ENCODE measurements at regions not wholly inside any gene's neighbourhood (a gene's known extent, or its start where the extent isn't known, plus 50 kb on each side); places are given as distances from the start of the nearest gene placed in this dataset.

DNA sequence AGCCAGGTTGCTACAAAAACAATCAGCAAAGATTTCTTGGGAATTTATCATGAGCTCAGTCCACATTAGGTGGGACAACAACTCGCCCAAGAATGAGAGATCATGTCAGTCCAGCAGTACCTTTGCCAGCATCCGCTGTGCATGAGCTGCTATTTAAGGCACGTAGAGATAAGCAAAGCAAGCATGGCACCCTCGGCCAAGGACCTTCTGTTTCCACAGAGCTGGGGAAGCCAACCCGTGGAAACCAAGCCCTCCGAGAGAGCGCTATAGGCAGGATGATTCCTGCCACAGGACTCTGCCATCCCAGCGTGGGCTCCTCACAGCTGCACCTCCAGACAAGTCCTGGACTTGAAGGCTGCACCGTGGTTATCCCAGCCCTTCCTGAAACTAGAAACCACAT, 189.5 kb upstream of the PPP1R26 start:
- no peak overlapping the region for H3K4me3 ChIP-seq (ENCODE audit: insufficient read depth in 1 of 2, low read depth in 1 of 2, low read length in 2 of 2)
- no peak for DNase-seq
- H3K4me1 ChIP-seq (ENCODE audit: control insufficient read depth, insufficient read depth, low read depth, low read length) = no peaks in the 10 kb centered on the region
- no peak overlapping the region for H2BK12ac ChIP-seq (ENCODE audit: low read length in 2 of 2)
- no peak overlapping the region for H3K4me2 ChIP-seq (ENCODE audit: low read length, poor library complexity, severe bottlenecking)
- H3K9me3 ChIP-seq (ENCODE audit: control insufficient read depth, low read length) = no peaks in the 10 kb centered on the region
- no peak overlapping the region for H3K27ac ChIP-seq (ENCODE audit: low read length, poor library complexity, severe bottlenecking)
- H2AK5ac ChIP-seq (ENCODE audit: low read length, severe bottlenecking) = no peak overlapping the region
- H3K79me1 ChIP-seq (replicated peaks; ENCODE audit: low read length, poor library complexity, severe bottlenecking) = no peaks in the 10 kb centered on the region
- no peak overlapping the region for H4K91ac ChIP-seq (ENCODE audit: low read length)
- no peak overlapping the region for H2BK120ac ChIP-seq (ENCODE audit: low read depth, low read length)
- no peaks in the 10 kb centered on the region for H3K36me3 ChIP-seq (ENCODE audit: control insufficient read depth in 1 of 2, insufficient read depth in 2 of 2, low read depth in 1 of 2, low read length in 2 of 2)
- no peak overlapping the region for H3K14ac ChIP-seq (ENCODE audit: low read length in 2 of 2)
- no peak overlapping the region for H3K4ac ChIP-seq (ENCODE audit: low read depth in 1 of 2, low read length in 2 of 2)
- no peak overlapping the region for H2AFZ ChIP-seq (ENCODE audit: low read depth, low read length)
- peaks cover 0 to 38% of the 10 kb centered on the region in 2 experiments for H3K27me3 ChIP-seq (ENCODE audit: control insufficient read depth in 1 of 2, insufficient read depth in 1 of 2, low read length in 2 of 2)
- H3K9ac ChIP-seq (ENCODE audit: low read length) = no peak overlapping the region
- H3K23ac ChIP-seq (ENCODE audit: low read length in 2 of 2) = no peak overlapping the region
- H4K8ac ChIP-seq (ENCODE audit: low read length) = no peak overlapping the region
- WGBS = 75% methylated on average over 9 of the region's 9 CpGs
- no peak overlapping the region for H3K18ac ChIP-seq (ENCODE audit: low read depth in 1 of 2, low read length in 2 of 2)
- H2BK15ac ChIP-seq (ENCODE audit: low read depth, poor library complexity, severe bottlenecking) = no peak overlapping the region
- no peak overlapping the region for H2BK5ac ChIP-seq (ENCODE audit: low read depth, low read length, poor library complexity, severe bottlenecking)

DNA sequence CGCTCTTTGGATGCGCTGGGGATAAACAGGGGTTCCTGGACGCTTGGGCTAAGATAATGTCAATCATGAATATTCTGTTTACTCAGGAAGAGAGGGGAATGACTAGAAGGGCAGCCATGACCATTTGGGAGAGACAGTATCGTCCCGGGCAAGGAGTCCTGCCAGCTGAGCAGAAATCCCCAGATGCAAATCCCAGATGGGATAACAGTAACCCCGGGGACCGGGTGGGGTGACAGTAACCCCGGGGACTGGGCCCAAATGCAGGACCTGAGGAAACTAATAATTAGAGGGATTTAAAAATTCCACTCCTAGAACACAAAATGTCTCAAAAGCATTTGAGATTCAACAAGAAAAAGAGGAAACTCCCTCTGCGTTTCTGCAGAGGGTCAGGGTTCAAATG, 189.0 kb upstream of the PPP1R26 start:
- no peak overlapping the region for H2AK5ac ChIP-seq (ENCODE audit: low read length, severe bottlenecking)
- no peak overlapping the region for H2BK120ac ChIP-seq (ENCODE audit: low read depth, low read length)
- H2BK5ac ChIP-seq (ENCODE audit: low read depth, low read length, poor library complexity, severe bottlenecking) = no peak overlapping the region
- H3K4me3 ChIP-seq (ENCODE audit: insufficient read depth in 1 of 2, low read depth in 1 of 2, low read length in 2 of 2) = no peak overlapping the region
- H4K91ac ChIP-seq (ENCODE audit: low read length) = no peak overlapping the region
- 83% methylated on average over 6 of the region's 9 CpGs for WGBS
- H3K27ac ChIP-seq (ENCODE audit: low read length, poor library complexity, severe bottlenecking) = no peak overlapping the region
- peaks cover 0 to 41% of the 10 kb centered on the region in 2 experiments for H3K27me3 ChIP-seq (ENCODE audit: control insufficient read depth in 1 of 2, insufficient read depth in 1 of 2, low read length in 2 of 2)
- no peak for DNase-seq
- H2AFZ ChIP-seq (ENCODE audit: low read depth, low read length) = no peak overlapping the region
- H3K9me3 ChIP-seq (ENCODE audit: control insufficient read depth, low read length) = no peaks in the 10 kb centered on the region
- no peak overlapping the region for H2BK12ac ChIP-seq (ENCODE audit: low read length in 2 of 2)
- H3K4me1 ChIP-seq (ENCODE audit: control insufficient read depth, insufficient read depth, low read depth, low read length) = no peaks in the 10 kb centered on the region
- no peak overlapping the region for H2BK15ac ChIP-seq (ENCODE audit: low read depth, poor library complexity, severe bottlenecking)
- H3K4ac ChIP-seq (ENCODE audit: low read depth in 1 of 2, low read length in 2 of 2) = no peak overlapping the region
- H3K18ac ChIP-seq (ENCODE audit: low read depth in 1 of 2, low read length in 2 of 2) = no peak overlapping the region
- H3K14ac ChIP-seq (ENCODE audit: low read length in 2 of 2) = no peak overlapping the region
- no peak overlapping the region for H4K8ac ChIP-seq (ENCODE audit: low read length)
- H3K23ac ChIP-seq (ENCODE audit: low read length in 2 of 2) = no peak overlapping the region
- H3K36me3 ChIP-seq (ENCODE audit: control insufficient read depth in 1 of 2, insufficient read depth in 2 of 2, low read depth in 1 of 2, low read length in 2 of 2) = no peaks in the 10 kb centered on the region
- H3K9ac ChIP-seq (ENCODE audit: low read length) = no peak overlapping the region
- no peak overlapping the region for H3K4me2 ChIP-seq (ENCODE audit: low read length, poor library complexity, severe bottlenecking)
- no peaks in the 10 kb centered on the region for H3K79me1 ChIP-seq (replicated peaks; ENCODE audit: low read length, poor library complexity, severe bottlenecking)

DNA sequence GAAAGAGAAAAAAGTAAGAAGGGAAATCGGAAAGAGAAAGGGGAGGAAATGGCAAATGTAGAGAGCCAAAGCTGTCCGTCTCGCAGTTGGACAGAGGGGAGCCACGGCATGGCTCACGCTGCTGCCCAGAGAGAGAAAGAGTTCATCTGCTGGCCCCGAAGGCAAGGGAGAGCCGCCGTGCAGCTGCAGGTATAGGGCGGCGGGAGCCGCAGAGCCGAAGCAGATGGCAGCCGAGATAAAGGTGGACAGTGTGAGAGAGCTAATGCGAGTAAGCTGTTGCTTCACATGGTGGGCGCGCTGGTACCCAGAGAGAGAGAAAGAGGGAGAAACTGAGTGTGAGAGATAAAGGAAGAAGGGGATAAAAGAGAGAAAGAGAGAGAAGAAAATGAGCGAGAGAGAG, 188.4 kb upstream of the PPP1R26 start:
- no peaks in the 10 kb centered on the region for H3K36me3 ChIP-seq (ENCODE audit: control insufficient read depth in 1 of 2, insufficient read depth in 2 of 2, low read depth in 1 of 2, low read length in 2 of 2)
- H3K4ac ChIP-seq (ENCODE audit: low read depth in 1 of 2, low read length in 2 of 2) = no peak overlapping the region
- H3K4me3 ChIP-seq (ENCODE audit: insufficient read depth in 1 of 2, low read depth in 1 of 2, low read length in 2 of 2) = no peak overlapping the region
- H2BK5ac ChIP-seq (ENCODE audit: low read depth, low read length, poor library complexity, severe bottlenecking) = no peak overlapping the region
- H3K18ac ChIP-seq (ENCODE audit: low read depth in 1 of 2, low read length in 2 of 2) = no peak overlapping the region
- no peak overlapping the region for H2AFZ ChIP-seq (ENCODE audit: low read depth, low read length)
- H3K27me3 ChIP-seq (ENCODE audit: control insufficient read depth in 1 of 2, insufficient read depth in 1 of 2, low read length in 2 of 2) = peaks cover 0 to 44% of the 10 kb centered on the region in 2 experiments
- no peak overlapping the region for H3K14ac ChIP-seq (ENCODE audit: low read length in 2 of 2)
- H2BK15ac ChIP-seq (ENCODE audit: low read depth, poor library complexity, severe bottlenecking) = no peak overlapping the region
- no peak overlapping the region for H3K23ac ChIP-seq (ENCODE audit: low read length in 2 of 2)
- no peak overlapping the region for H4K91ac ChIP-seq (ENCODE audit: low read length)
- H2AK5ac ChIP-seq (ENCODE audit: low read length, severe bottlenecking) = no peak overlapping the region
- H3K27ac ChIP-seq (ENCODE audit: low read length, poor library complexity, severe bottlenecking) = no peak overlapping the region
- H2BK12ac ChIP-seq (ENCODE audit: low read length in 2 of 2) = no peak overlapping the region
- H3K79me1 ChIP-seq (replicated peaks; ENCODE audit: low read length, poor library complexity, severe bottlenecking) = no peaks in the 10 kb centered on the region
- DNase-seq = no peak
- H4K8ac ChIP-seq (ENCODE audit: low read length) = no peak overlapping the region
- H2BK120ac ChIP-seq (ENCODE audit: low read depth, low read length) = no peak overlapping the region
- no peaks in the 10 kb centered on the region for H3K4me1 ChIP-seq (ENCODE audit: control insufficient read depth, insufficient read depth, low read depth, low read length)
- H3K9ac ChIP-seq (ENCODE audit: low read length) = no peak overlapping the region
- 76% methylated on average over 17 of the region's 17 CpGs for WGBS
- no peaks in the 10 kb centered on the region for H3K9me3 ChIP-seq (ENCODE audit: control insufficient read depth, low read length)
- H3K4me2 ChIP-seq (ENCODE audit: low read length, poor library complexity, severe bottlenecking) = no peak overlapping the region

DNA sequence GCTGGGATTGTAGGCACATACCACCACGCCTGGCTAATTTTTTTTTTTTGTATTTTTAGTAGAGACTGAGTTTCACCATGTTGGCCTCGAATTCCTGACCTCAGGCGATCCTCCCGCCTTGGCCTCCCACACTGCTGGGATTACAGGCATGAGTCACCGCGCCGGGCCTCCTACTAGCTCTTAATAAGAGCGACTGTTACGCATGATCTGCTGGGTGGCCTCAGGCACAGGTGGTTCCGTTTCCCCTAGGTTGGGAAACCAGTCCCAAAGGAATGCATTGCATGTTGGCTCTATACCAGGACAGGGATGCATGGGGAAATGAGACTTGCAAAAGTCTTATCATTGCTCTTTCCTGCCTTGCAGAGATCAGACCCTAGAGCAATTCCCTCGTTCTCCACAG, 184.7 kb upstream of the PPP1R26 start:
- Histone ChIP-seq H3K79me1 (replicated peaks; ENCODE audit: low read length, poor library complexity, severe bottlenecking) (no peaks in the 10 kb centered on the region), H3K36me3 (ENCODE audit: control insufficient read depth in 1 of 2, insufficient read depth in 2 of 2, low read depth in 1 of 2, low read length in 2 of 2) (no peaks in the 10 kb centered on the region), H3K4ac (ENCODE audit: low read depth in 1 of 2, low read length in 2 of 2) (no peak overlapping the region), H3K27me3 (ENCODE audit: control insufficient read depth in 1 of 2, insufficient read depth in 1 of 2, low read length in 2 of 2) (peaks cover 0 to 56% of the 10 kb centered on the region in 2 experiments), H4K91ac (ENCODE audit: low read length) (no peak overlapping the region), H3K4me1 (ENCODE audit: control insufficient read depth, insufficient read depth, low read depth, low read length) (no peaks in the 10 kb centered on the region), H3K9ac (ENCODE audit: low read length) (no peak overlapping the region), H3K18ac (ENCODE audit: low read depth in 1 of 2, low read length in 2 of 2) (no peak overlapping the region), H3K23ac (ENCODE audit: low read length in 2 of 2) (no peak overlapping the region), H3K4me3 (ENCODE audit: insufficient read depth in 1 of 2, low read depth in 1 of 2, low read length in 2 of 2) (no peak overlapping the region), H4K8ac (ENCODE audit: low read length) (no peak overlapping the region), H2BK12ac (ENCODE audit: low read length in 2 of 2) (no peak overlapping the region), H2BK5ac (ENCODE audit: low read depth, low read length, poor library complexity, severe bottlenecking) (no peak overlapping the region), H3K4me2 (ENCODE audit: low read length, poor library complexity, severe bottlenecking) (no peak overlapping the region), H2BK120ac (ENCODE audit: low read depth, low read length) (no peak overlapping the region), H3K14ac (ENCODE audit: low read length in 2 of 2) (no peak overlapping the region), H3K9me3 (ENCODE audit: control insufficient read depth, low read length) (no peaks in the 10 kb centered on the region), H2BK15ac (ENCODE audit: low read depth, poor library complexity, severe bottlenecking) (no peak overlapping the region), H3K27ac (ENCODE audit: low read length, poor library complexity, severe bottlenecking) (no peak overlapping the region), H2AFZ (ENCODE audit: low read depth, low read length) (no peak overlapping the region), H2AK5ac (ENCODE audit: low read length, severe bottlenecking) (no peak overlapping the region)
- 82% methylated on average over 11 of the region's 11 CpGs for WGBS
- DNase-seq = no peak

Data from mesenchymal stem cell (in vitro differentiated cells and primary cell).